ENCODE measurements at regions not wholly inside any gene's neighbourhood (a gene's known extent, or its start where the extent isn't known, plus 50 kb on each side); places are given as distances from the start of the nearest gene placed in this dataset.

GRCh38 chr6:93919365-93919764, 500.0 kb upstream of the EPHA7 start (continued):
- TF ChIP-seq GMEB1 (CRISPR knock-in tag; IDR thresholded peaks at IDR 0.05; ENCODE audit: borderline replicate concordance) (no peak), TGIF2 (CRISPR knock-in tag; IDR thresholded peaks at IDR 0.05) (no peak), GMEB2 (CRISPR knock-in tag; IDR thresholded peaks at IDR 0.05; ENCODE audit: low read depth) (no peak), ZNF792 (CRISPR knock-in tag; IDR thresholded peaks at IDR 0.05) (no peak)

- no peaks in the 10 kb centered on the region for H3K9me3 ChIP-seq (ENCODE audit: low read length)
- CTCF ChIA-PET (ENCODE audit: low intra/inter-chr PET ratio, low total read pairs): no interaction called here
- no peaks in the 10 kb centered on the region for H3K4me1 ChIP-seq (ENCODE audit: insufficient read depth, low read length)
- ATAC-seq (no peak), DNase-seq (ENCODE audit: low spot score) (no peak), FAIRE-seq (no peak)
- no peak overlapping the region for H3K9ac ChIP-seq (ENCODE audit: insufficient read depth, low read depth, low read length)
- no peak overlapping the region for H3K4me3 ChIP-seq (replicated peaks in 1 of 3; ENCODE audit: insufficient read depth in 1 of 3, low read depth in 2 of 3, low read length in 3 of 3)
- TF ChIP-seq MAFF (IDR thresholded peaks at IDR 0.05; ENCODE audit: low read depth, low read length) (peak; percentile 60; the same call in 1 of the 2 replicates), ATM (IDR thresholded peaks at IDR 0.05; ENCODE audit: borderline replicate concordance) (no peak), MAFK (conservative IDR thresholded peaks at IDR 0.05 in 1 of 2, IDR thresholded peaks at IDR 0.05 in 1 of 2; ENCODE audit: low read length in 2 of 2) (peak; percentile 40 to 79)
- no peaks in the 10 kb centered on the region for H3K27me3 ChIP-seq (ENCODE audit: control insufficient read depth in 1 of 2, insufficient read depth in 2 of 2, low read length in 2 of 2)
- 6% methylated on average over 3 of the region's 3 CpGs for WGBS (ENCODE audit: low lambda C conversion rate)
- H3K79me2 ChIP-seq (ENCODE audit: insufficient read depth, low read length): no peaks in the 10 kb centered on the region
- H3K36me3 ChIP-seq (replicated peaks in 1 of 2; ENCODE audit: control insufficient read depth in 1 of 2, insufficient read depth in 2 of 2, low read length in 2 of 2): no peaks in the 10 kb centered on the region
- H4K20me1 ChIP-seq (ENCODE audit: insufficient read depth, low read length): no peaks in the 10 kb centered on the region
- no peak overlapping the region for H3K27ac ChIP-seq (ENCODE audit: extremely low read length, insufficient read depth, low read length)
- in situ Hi-C loops (cut with HindIII; ENCODE audit: extremely low pct_ligation_motif_present, low pct_unique_long_range_greater_than_20kb) (no loop called here), intact Hi-C loops (cut with micrococcal nuclease; ENCODE audit: unreplicated experiment) (no loop called here)
- no peak overlapping the region for H2AFZ ChIP-seq (ENCODE audit: low read length)
- no TSS peak for BruUV-seq (replicated peaks)
- H3K4me2 ChIP-seq (ENCODE audit: low read depth, low read length): no peak overlapping the region
- POLR2A ChIA-PET: no interaction called here
Observed at GRCh38 chr6:93918258-93918657, 498.9 kb upstream of the EPHA7 start.

Measured in HepG2 (cell line).